Transverse colon (tissue), 4 donors: ENCODE measurements at regions not wholly inside any gene's neighbourhood (a gene's known extent, or its start where the extent isn't known, plus 50 kb on each side); places are given as distances from the start of the nearest gene placed in this dataset.

Source experiments
- DNase-seq: peaks from one replicate; pipeline ENCODE4 v3.0.0-alpha.2; 2019
- H3K27ac ChIP-seq, 4 donors: fragments of 200-600 bp; sonication (generic); 2 replicates each; pipeline ENCODE4 v1.5.1; 2016 to 2018; ENCODE audit warnings: inconsistent platforms in 4 of 4
- H3K27me3 ChIP-seq: fragments of 200-600 bp; sonication (generic); 2 replicates; pipeline ENCODE4 v1.5.1; 2017; ENCODE audit warnings: inconsistent platforms
- H3K36me3 ChIP-seq, 4 donors: fragments of 200-600 bp; sonication (generic); 2 replicates each; pipeline ENCODE4 v1.5.1; 2017 to 2019; ENCODE audit warnings: inconsistent platforms in 4 of 4
- H3K4me1 ChIP-seq, 4 donors: fragments of 200-600 bp; sonication (generic); 2 replicates each; pipeline ENCODE4 v1.5.1; 2017 to 2020; ENCODE audit warnings: inconsistent platforms in 4 of 4
- H3K4me3 ChIP-seq, 4 donors: fragments of 200-600 bp; sonication (generic); 1 replicate in 1 of 4; 2 replicates in 3 of 4; pipeline versions ENCODE4 v1.5.1 to v1.6.1; 2017 to 2019; ENCODE audit warnings: inconsistent platforms in 4 of 4
- H3K9me3 ChIP-seq, 2 donors: fragments of 200-600 bp; sonication (generic); 2 replicates each; pipeline ENCODE4 v1.5.1; 2017 to 2019; ENCODE audit warnings: inconsistent platforms in 2 of 2
- CTCF ChIP-seq, 5 experiments: fragments of 200-600 bp in 3 of 5; fragments of 450-650 bp in 2 of 5; sonication (generic) in 3 of 5; IDR thresholded peaks; 1 replicate in 2 of 5; 2 replicates in 3 of 5; pipeline ENCODE4 v1.5.1; 2016 to 2017; ENCODE audit warnings: antibody characterized with exemption in 5 of 5, inconsistent platforms in 3 of 5, mild to moderate bottlenecking in 2 of 5, moderate library complexity in 1 of 5
- EP300 ChIP-seq: sonication (generic); formaldehyde crosslinking; IDR thresholded peaks from one replicate; pipeline ENCODE4 v1.6.1; 2017; ENCODE audit warnings: antibody characterized with exemption, low read depth
- POLR2A ChIP-seq: fragments of 450-650 bp; IDR thresholded peaks from one replicate; pipeline ENCODE4 v1.6.1; 2016; ENCODE audit warnings: antibody characterized with exemption, mild to moderate bottlenecking, moderate library complexity
- POLR2AphosphoS5 ChIP-seq, 3 donors: sonication (generic); formaldehyde crosslinking; IDR thresholded peaks; one replicate each; pipeline ENCODE4 v1.6.1; 2016; ENCODE audit warnings: antibody characterized with exemption in 3 of 3
- WGBS, 2 donors: methylation state at CpG; one replicate each; pipeline ENCODE4 v1.1.5; 2018; ENCODE audit warnings: low coverage in 1 of 2; 5-methylcytosine and 5-hydroxymethylcytosine counted together
- in situ Hi-C, 4 donors: fragments of 200-750 bp; cut with MboI; loops; one replicate each; pipeline versions ENCODE4 v1.15.0 to v1.15.1; 2017; ENCODE audit warnings: low sequenced_read_pairs in 3 of 4, low pct_ligation_motif_present in 1 of 4, low pct_unique_long_range_greater_than_20kb in 1 of 4
- intact Hi-C: fragments of 100-400 bp; cut with DNase I; formaldehyde crosslinking; loops from one replicate; pipeline ENCODE4 v1.15.1; 2023; ENCODE audit warnings: low total_unique reads

- H3K36me3 ChIP-seq, result no peaks in the 10 kb centered on the region
- no peak overlapping the region for H3K27ac ChIP-seq
- H3K9me3 ChIP-seq, result no peaks in the 10 kb centered on the region
- no peaks in the 10 kb centered on the region for H3K4me1 ChIP-seq
- in situ Hi-C loops, result no loop called here
- no peak for TF ChIP-seq POLR2AphosphoS5 (IDR thresholded peaks at IDR 0.05)
- TF ChIP-seq CTCF (IDR thresholded peaks at IDR 0.05), result no peak
- TF ChIP-seq EP300, result no peak
- no peak for TF ChIP-seq POLR2A
- WGBS, 2 donors, result 51% methylated on average over 6 of the region's 12 CpGs; no CpG with 5 or more reads in 1 of the 2 donors
- no peak for DNase-seq
- peaks cover 44% of the 10 kb centered on the region for H3K27me3 ChIP-seq
- intact Hi-C loops, result no loop called here
- H3K4me3 ChIP-seq, result no peak overlapping the region
Observed at GRCh38 chr4:3701271-3701734, 64.9 kb upstream of the ADRA2C start.

GRCh38 chr4:3700736-3701135 lies 65.4 kb upstream of the ADRA2C start:
- H3K36me3 ChIP-seq, result no peaks in the 10 kb centered on the region
- no peak overlapping the region for H3K4me3 ChIP-seq
- peaks cover 46% of the 10 kb centered on the region for H3K27me3 ChIP-seq
- no peak for TF ChIP-seq CTCF (IDR thresholded peaks at IDR 0.05)
- no peak for TF ChIP-seq POLR2A
- TF ChIP-seq EP300, result no peak
- no peak for TF ChIP-seq POLR2AphosphoS5 (IDR thresholded peaks at IDR 0.05)
- in situ Hi-C loops (no loop called here), intact Hi-C loops (no loop called here)
- DNase-seq, result no peak
- H3K27ac ChIP-seq, result no peak overlapping the region
- no peaks in the 10 kb centered on the region for H3K9me3 ChIP-seq
- no peaks in the 10 kb centered on the region for H3K4me1 ChIP-seq
- 86% methylated on average over 10 of the region's 10 CpGs; no CpG with 5 or more reads in 1 of the 2 donors for WGBS, 2 donors

GRCh38 chr4:3700223-3700622 lies 66.0 kb upstream of the ADRA2C start:
- Histone ChIP-seq H3K36me3 (no peaks in the 10 kb centered on the region), H3K9me3 (no peaks in the 10 kb centered on the region), H3K27me3 (peaks cover 49% of the 10 kb centered on the region), H3K4me1 (no peaks in the 10 kb centered on the region), H3K27ac (no peak overlapping the region), H3K4me3 (no peak overlapping the region)
- no peak for DNase-seq
- TF ChIP-seq POLR2AphosphoS5 (IDR thresholded peaks at IDR 0.05), result no peak
- no peak for TF ChIP-seq POLR2A
- no peak for TF ChIP-seq EP300
- TF ChIP-seq CTCF (IDR thresholded peaks at IDR 0.05), result no peak
- WGBS, 2 donors, result 44 to 59% methylated on average over 6 of the region's 6 CpGs
- in situ Hi-C loops, result no loop called here
- intact Hi-C loops, result no loop called here

- intact Hi-C loops, result no loop called here
- DNase-seq, result no peak
- no peaks in the 10 kb centered on the region for H3K4me1 ChIP-seq
- no peak for TF ChIP-seq CTCF (IDR thresholded peaks at IDR 0.05)
- TF ChIP-seq EP300, result no peak
- no peak for TF ChIP-seq POLR2A
- no peak for TF ChIP-seq POLR2AphosphoS5 (IDR thresholded peaks at IDR 0.05)
- WGBS, 2 donors, result 75% methylated on average over 11 of the region's 13 CpGs; no CpG with 5 or more reads in 1 of the 2 donors
- in situ Hi-C loops, result no loop called here
- no peak overlapping the region for H3K27ac ChIP-seq
- H3K36me3 ChIP-seq, result no peaks in the 10 kb centered on the region
- no peak overlapping the region for H3K4me3 ChIP-seq
- peaks cover 54% of the 10 kb centered on the region for H3K27me3 ChIP-seq
- no peaks in the 10 kb centered on the region for H3K9me3 ChIP-seq
Observed at GRCh38 chr4:3699678-3700077, 66.5 kb upstream of the ADRA2C start.
